ENCODE measurements at regions not wholly inside any gene's neighbourhood (a gene's known extent, or its start where the extent isn't known, plus 50 kb on each side); places are given as distances from the start of the nearest gene placed in this dataset.

- intact Hi-C loops (cut with DNase I): no loop called here
- H3K27me3 ChIP-seq: no peaks in the 10 kb centered on the region
- no peak for DNase-seq
- H3K4me1 ChIP-seq: no peaks in the 10 kb centered on the region
- WGBS, 2 donors: 96 to 99% methylated on average over 7 of the region's 7 CpGs
- TF ChIP-seq CTCF (IDR thresholded peaks at IDR 0.05) (no peak), POLR2A (IDR thresholded peaks at IDR 0.05) (no peak)
- no peak overlapping the region for H3K27ac ChIP-seq
- no peak overlapping the region for H3K4me3 ChIP-seq (replicated peaks in 1 of 3)
- no peaks in the 10 kb centered on the region for H3K9me3 ChIP-seq
- no peaks in the 10 kb centered on the region for H3K36me3 ChIP-seq
Observed at GRCh38 chr18:45409971-45410370, 205.3 kb upstream of the SLC14A2 start.

- Histone ChIP-seq H3K27me3 (no peaks in the 10 kb centered on the region), H3K4me3 (replicated peaks in 1 of 3) (no peak overlapping the region), H3K27ac (no peak overlapping the region), H3K36me3 (no peaks in the 10 kb centered on the region), H3K4me1 (no peaks in the 10 kb centered on the region), H3K9me3 (no peaks in the 10 kb centered on the region)
- no peak for TF ChIP-seq CTCF (IDR thresholded peaks at IDR 0.05)
- no peak for DNase-seq
- 87 to 95% methylated on average over 1 of the region's 1 CpG for WGBS, 2 donors
- intact Hi-C loops (cut with DNase I): no loop called here
Observed at GRCh38 chr18:45412577-45412976, 202.7 kb upstream of the SLC14A2 start.

GRCh38 chr18:45413180-45413836 is 202.0 kb upstream of the SLC14A2 start:
- H3K36me3 ChIP-seq: no peaks in the 10 kb centered on the region
- 77 to 81% methylated on average over 4 of the region's 4 CpGs for WGBS, 2 donors
- H3K4me3 ChIP-seq (replicated peaks in 1 of 3): no peak overlapping the region
- DNase-seq: no peak
- H3K4me1 ChIP-seq: no peaks in the 10 kb centered on the region
- no peaks in the 10 kb centered on the region for H3K9me3 ChIP-seq
- no peaks in the 10 kb centered on the region for H3K27me3 ChIP-seq
- intact Hi-C loops (cut with DNase I): no loop called here
- TF ChIP-seq CTCF (IDR thresholded peaks at IDR 0.05): no peak
- TF ChIP-seq POLR2A (IDR thresholded peaks at IDR 0.05): no peak
- H3K27ac ChIP-seq: no peak overlapping the region

GRCh38 chr18:45415614-45416013 is 199.7 kb upstream of the SLC14A2 start:
- 65 to 75% methylated on average over 7 of the region's 7 CpGs for WGBS, 2 donors
- Histone ChIP-seq H3K4me3 (replicated peaks in 1 of 3) (no peak overlapping the region), H3K27me3 (no peaks in the 10 kb centered on the region), H3K4me1 (no peaks in the 10 kb centered on the region), H3K36me3 (no peaks in the 10 kb centered on the region), H3K9me3 (no peaks in the 10 kb centered on the region), H3K27ac (no peak overlapping the region)
- TF ChIP-seq CTCF (IDR thresholded peaks at IDR 0.05) (no peak), POLR2A (IDR thresholded peaks at IDR 0.05) (no peak)
- DNase-seq: no peak
- intact Hi-C loops (cut with DNase I): no loop called here

- H3K27me3 ChIP-seq: no peaks in the 10 kb centered on the region
- no peak for DNase-seq
- no peak overlapping the region for H3K4me3 ChIP-seq (replicated peaks in 1 of 3)
- no peaks in the 10 kb centered on the region for H3K36me3 ChIP-seq
- no peak overlapping the region for H3K27ac ChIP-seq
- H3K9me3 ChIP-seq: no peaks in the 10 kb centered on the region
- intact Hi-C loops (cut with DNase I): no loop called here
- 60 to 75% methylated on average over 5 of the region's 5 CpGs for WGBS, 2 donors
- H3K4me1 ChIP-seq: no peaks in the 10 kb centered on the region
- TF ChIP-seq POLR2A (IDR thresholded peaks at IDR 0.05): no peak
- TF ChIP-seq CTCF (IDR thresholded peaks at IDR 0.05): no peak
Observed at GRCh38 chr18:45416168-45416567, 199.1 kb upstream of the SLC14A2 start.
